RPMI8226 (cell line): ENCODE measurements at regions not wholly inside any gene's neighbourhood (a gene's known extent, or its start where the extent isn't known, plus 50 kb on each side); places are given as distances from the start of the nearest gene placed in this dataset.

Source experiments
- DNase-seq: peaks from one replicate; pipeline ENCODE4 v3.0.0-alpha.2; 2015

DNA sequence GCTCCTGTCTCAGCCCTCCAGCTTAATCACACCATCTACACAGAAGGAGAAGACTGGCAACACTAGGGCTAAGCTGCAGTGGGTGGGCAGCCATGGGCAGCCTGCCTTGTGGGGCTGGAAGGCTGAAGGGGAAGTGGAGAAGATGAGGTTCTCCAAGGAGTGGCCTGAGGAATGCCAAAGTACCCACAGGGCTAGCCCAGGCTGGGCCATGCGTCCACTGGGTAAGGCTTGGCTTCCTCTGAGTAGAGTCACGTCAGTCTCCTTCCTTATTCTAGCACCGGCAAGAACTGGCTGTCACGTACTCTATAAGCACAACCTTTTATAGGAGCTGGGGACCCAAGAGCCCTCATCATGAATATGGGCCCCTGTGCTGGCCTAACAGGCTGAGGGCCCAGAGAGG is 110.6 kb upstream of the SIRPA start:
- DNase-seq: no peak

- DNase-seq: peak; percentile 19
Observed at GRCh38 chr20:1783245-1783644, 112.0 kb upstream of the SIRPA start.

DNA sequence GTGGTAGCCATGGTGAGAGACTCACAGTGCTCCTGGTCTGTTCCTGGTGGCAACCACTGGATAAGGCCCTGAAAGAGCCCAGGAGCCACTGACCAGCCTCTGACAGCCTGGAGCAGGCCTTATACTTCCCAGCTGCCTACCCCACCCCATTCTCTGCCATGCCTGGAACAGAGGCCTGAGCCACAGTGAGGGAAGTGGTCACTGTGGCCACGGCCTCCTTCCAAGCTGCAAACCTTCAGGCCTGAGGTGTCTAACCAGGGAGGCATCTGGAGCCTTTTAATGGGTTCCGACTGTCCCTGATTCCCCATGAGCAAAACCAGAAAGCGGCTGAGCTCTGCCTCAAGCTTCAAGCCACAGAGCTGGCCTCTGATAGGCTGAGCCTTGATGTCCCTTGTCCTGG is 113.0 kb upstream of the SIRPA start:
- DNase-seq: no peak

DNA sequence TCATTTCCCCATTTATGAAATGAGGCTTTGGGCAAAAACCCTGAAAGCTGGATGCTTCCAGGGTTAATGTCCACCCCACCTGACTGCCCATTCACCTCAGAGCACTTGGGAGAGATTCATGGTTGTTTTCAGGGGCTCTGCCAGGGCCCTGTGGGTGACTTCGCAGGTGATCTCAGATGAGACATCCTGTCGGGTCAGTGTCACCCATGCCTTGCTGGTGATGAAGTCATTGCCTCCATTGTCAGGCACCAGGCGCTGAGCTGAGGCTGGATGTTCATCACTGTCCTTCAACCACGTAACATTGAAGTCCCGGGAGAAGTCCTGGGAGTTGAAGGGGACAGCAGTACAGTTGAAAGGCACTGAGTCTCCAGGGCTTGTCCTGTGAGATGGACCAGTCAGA is 115.6 kb upstream of the SIRPA start:
- no peak for DNase-seq

- no peak for DNase-seq
Observed at GRCh38 chr20:1778338-1778737, 116.9 kb upstream of the SIRPA start.

DNA sequence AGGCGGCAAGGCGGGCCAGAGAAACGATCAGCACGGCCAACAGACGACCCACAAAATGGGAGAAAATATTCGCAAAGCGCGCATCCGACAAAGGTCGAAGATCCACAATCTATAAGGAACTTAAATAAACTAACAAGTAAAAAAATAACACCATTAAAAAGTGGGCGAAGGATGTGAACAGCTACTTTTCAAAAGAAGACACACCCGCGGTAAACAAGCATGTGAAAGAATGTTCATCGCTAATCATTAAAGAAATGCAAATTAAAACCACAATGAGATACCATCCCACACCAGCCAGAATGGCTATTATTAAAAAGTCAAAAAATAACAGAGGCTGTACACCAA is 117.8 kb upstream of the SIRPA start:
- DNase-seq: no peak

DNA sequence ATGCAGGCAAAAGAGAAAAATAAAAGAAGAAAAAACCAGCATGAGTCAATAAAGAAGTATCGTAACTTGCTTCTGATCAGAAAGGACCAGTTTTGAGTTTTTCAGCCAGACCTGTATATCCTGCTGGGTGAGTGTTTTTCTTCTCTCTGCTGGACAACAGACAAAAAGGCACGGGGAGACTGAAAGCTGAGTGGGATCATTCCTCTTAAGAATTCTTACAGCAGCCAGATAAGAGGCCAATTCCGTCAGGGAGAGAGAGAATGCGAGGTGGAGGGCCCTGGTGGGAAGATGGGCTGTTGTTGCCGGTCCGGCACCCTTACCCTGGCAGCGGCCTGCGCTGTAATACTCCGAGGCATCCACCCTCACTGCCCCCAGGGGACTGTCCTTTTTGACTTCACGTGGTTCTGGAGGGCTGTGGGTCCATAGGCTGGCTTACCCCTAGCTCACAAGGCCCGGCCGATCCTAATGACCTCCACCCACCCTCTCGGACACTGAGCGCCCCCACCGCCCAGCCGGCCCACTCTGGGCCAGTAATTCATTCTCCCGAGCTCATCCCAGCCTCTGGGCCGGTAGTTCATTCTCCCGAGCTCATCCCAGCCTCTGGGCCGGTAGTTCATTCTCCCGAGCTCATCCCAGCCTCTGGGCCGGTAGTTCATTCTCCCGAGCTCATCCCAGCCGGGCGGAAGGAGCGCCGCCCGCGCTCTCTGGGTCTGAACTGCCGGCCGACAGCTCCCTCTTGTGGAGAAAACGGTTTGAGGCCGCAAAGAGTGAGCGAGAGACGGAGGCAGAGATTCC is 118.3 kb upstream of the SIRPA start:
- DNase-seq: peak; percentile 87

- DNase-seq: no peak
Observed at GRCh38 chr20:1775117-1775516, 117.5 kb upstream of the SIRPG start.

GRCh38 chr20:1774479-1774878 is 116.9 kb upstream of the SIRPG start:
- DNase-seq: no peak

- no peak for DNase-seq
Observed at GRCh38 chr20:1773816-1774215, 116.2 kb upstream of the SIRPG start.

GRCh38 chr20:1769491-1769890 is 111.9 kb upstream of the SIRPG start:
- no peak for DNase-seq

DNA sequence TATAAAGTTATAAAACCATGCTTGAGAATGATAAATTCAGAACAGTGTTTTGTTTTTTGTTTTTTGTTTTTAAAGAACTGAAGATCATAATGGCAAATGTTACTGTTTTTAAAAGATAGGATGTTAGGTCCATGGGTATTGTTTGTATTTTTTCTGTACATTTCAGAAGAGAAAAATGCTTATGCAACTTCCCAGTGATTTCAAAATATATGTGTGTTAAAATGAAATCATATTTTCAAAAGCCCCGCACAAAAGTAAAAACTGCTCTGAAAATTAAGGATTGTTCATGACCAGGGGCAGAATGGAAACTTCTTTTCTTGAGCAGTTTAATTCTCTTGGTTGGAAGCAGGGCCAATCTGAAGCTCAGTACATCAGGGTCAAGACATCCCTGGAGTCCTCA is 109.2 kb upstream of the SIRPG start:
- DNase-seq: no peak

DNA sequence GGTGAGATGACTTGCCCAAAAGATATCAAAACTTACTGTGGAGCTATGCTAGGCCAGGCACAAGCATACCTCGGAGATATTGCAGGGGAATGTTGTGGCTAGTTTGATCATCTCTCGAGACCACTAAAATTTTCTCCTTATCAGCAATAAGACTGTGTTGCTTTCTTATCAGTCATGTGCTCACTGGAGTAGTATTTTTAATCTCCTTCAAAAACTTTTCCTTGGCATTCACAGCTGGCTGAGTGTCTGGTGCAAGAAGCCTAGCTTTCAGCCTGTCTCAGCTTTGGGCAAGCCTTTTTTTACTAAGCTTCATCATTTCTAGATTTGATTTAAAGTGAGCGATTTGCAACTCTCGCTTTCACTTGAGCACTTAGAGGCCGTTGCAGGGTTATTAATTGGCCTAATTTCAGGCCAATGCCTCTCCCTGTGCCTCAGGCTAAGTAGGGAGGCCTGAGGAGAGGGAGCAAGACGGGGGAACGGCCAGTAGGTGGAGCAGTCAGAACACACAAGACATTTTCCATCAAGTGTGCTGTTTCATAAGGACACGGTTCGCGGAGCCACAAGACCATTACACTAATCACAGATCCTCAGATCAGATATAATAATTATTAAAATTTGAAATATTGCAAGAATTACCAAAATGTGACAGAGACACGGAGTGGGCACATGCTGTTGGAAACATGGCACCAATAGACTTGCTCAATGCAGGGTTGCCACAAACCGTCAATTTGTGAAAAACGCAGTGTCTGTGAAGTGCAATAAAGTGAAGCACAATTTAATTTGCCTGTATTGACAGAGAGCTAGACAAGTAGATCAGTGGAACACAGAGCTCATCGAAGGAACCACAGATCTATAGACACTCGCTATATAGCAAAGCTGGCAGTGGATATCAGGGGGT is 106.8 kb upstream of the SIRPG start:
- peak; percentile 84 for DNase-seq

- no peak for DNase-seq
Observed at GRCh38 chr20:1761598-1761997, 104.0 kb upstream of the SIRPG start.

DNA sequence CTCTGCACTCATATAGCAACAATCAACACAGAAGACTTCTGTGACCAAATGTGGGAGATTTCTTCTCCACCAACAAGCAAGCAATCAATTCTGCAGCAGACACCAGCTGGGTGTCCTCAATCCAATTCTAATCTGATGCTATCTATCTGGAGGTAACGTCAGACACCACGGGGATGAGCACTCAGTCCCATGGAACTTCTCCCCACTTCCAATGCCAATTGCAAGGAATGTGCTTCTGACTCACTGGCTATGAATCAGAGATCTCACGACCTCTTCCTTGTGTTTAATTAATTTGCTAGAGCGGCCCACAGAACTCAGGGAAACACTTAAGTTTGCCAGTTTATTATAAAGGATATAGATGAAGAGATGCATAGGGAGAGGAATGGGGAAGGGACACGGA is 103.5 kb upstream of the SIRPG start:
- DNase-seq: no peak

- no peak for DNase-seq
Observed at GRCh38 chr20:1758765-1759164, 101.2 kb upstream of the SIRPG start.

DNA sequence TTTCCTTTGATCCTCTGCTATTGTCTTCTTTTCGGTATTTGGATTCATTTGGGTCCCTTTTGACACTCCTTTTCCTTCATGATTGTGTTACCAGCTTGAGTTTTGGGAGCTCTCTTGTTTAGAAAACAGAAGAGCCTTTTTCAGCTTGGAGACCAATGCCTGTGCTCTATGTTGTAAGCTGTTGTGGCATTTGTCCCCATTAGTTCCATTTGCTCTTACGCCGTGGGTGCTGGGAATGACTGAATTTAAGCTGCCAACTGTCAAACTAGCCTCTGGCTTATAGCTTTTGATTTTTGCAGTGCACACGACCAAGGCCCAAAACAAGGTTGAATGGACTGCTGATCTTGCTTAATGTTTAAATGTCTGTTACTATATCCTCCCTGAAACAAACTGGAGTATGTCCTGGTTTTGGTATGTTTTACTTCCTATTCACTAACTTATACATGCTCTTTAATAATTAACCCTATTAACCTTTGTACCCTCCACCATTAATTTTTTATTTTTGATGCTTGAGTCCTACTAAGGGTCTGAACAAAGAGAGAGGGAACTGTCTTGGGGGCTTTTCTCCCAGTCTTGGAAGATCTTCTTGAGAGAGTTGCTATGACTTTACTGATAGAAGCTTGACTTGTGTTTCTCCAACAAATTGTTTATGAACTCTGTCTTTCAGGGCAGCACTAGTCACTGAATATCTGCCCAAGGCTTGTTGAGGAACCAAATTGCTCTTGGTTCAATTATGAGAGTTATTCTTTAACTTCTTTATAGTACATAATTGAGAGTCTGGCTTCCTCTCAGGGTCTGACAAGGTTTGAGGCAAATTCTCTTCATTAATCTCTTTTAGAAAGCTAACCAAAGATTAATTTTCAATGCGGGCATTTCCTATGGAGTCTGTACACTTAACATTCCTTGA is 100.3 kb upstream of the SIRPG start:
- no peak for DNase-seq

GRCh38 chr20:1757072-1757471 is 99.5 kb upstream of the SIRPG start:
- DNase-seq: no peak

GRCh38 chr20:1754749-1755148 is 97.2 kb upstream of the SIRPG start:
- no peak for DNase-seq

DNA sequence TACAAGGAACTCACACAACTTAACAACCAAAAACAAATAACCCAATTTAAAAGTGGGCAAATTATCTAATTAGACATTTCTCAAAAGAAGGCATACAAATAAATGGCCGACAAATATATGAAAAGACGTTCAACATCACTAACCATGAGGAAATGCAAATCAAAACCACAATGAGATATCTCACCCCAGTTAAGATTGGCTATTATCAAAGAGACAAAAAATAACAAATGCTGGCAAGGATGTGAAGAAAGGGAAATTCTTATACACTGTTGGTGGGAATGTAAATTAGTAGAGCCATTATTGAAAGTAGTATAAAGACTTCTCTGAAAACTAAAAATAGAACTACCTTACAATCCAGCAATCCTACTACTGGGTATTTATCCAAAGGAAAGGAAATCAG is 96.7 kb upstream of the SIRPG start:
- DNase-seq: no peak

- no peak for DNase-seq
Observed at GRCh38 chr20:1752045-1752444, 94.5 kb upstream of the SIRPG start.

DNA sequence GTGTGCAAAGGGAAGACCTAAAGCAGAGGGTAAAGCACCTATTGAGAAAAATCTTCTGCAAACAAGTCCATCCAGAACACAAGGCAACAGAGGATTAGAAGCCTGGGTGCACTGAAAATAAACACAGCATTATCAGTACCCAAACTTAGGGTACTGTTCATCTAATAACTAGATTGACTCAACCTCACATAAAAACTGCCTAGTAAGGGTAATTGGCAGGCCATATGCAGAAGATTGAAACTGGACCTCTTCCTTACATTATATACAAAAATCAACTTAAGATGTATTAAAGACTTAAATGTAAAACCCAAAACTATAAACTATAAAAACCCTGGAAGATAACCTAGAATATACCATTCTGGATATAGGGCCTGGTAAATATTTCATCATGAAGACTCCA is 91.2 kb upstream of the SIRPG start:
- no peak for DNase-seq

DNA sequence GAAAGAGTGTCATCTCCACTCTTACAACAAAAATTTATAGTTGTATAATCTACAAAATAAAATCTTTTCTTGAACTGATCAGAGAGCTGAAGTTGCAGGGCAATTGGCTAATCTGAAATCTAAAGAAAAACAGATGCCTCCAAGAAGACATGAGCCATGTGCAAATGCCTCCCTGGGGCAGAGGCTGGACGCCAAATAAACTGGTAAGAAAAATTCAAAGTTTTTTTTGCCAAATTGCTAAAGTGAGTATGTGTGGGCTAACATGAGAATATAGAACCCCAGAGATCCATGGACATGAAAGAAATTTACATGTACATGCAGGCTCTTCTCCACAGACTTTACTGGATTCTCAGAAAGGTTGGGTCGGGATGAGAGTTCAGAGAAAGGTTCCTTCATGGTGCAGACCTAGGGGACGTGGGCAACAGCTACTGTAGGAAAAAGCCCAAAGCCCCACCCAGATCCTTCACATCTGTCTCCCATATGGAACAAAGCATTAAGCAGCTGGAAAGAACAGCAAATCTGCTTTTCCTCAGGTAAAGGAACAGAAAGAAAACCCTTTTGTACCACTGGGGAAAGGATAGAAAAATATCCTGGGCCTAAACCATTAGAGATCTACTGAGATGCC is 90.5 kb upstream of the SIRPG start:
- no peak for DNase-seq
